ENCODE measurements at regions not wholly inside any gene's neighbourhood (a gene's known extent, or its start where the extent isn't known, plus 50 kb on each side); places are given as distances from the start of the nearest gene placed in this dataset.

GRCh38 chr19:29287061-29287460 is 74.1 kb upstream of the UQCRFS1 start:
- no peaks in the 10 kb centered on the region for H3K79me2 ChIP-seq (ENCODE audit: control insufficient read depth, insufficient read depth, low read length)
- H3K27me3 ChIP-seq (ENCODE audit: control insufficient read depth, extremely low read depth, insufficient read depth, low read length) = no peaks in the 10 kb centered on the region
- H4K20me1 ChIP-seq (ENCODE audit: control insufficient read depth, extremely low read depth, insufficient read depth, low read length) = no peaks in the 10 kb centered on the region
- H3K9me1 ChIP-seq (ENCODE audit: control insufficient read depth, extremely low read depth, insufficient read depth, low read length) = no peaks in the 10 kb centered on the region
- no peak overlapping the region for H3K4me2 ChIP-seq (ENCODE audit: control insufficient read depth, extremely low read depth, insufficient read depth, low read depth, low read length)
- dilution Hi-C loops (cut with MboI; ENCODE audit: extremely low pct_ligation_motif_present, low sequenced_read_pairs) = no loop called here
- H2AFZ ChIP-seq (ENCODE audit: control insufficient read depth, low read length) = no peak overlapping the region
- TF ChIP-seq EZH2 (IDR thresholded peaks at IDR 0.05; ENCODE audit: low read length) (no peak), CTCF (optimal IDR thresholded peaks at IDR 0.05 in 1 of 3, IDR thresholded peaks at IDR 0.05 in 1 of 3, conservative IDR thresholded peaks at IDR 0.05 in 1 of 3; ENCODE audit: extremely low read depth in 1 of 3, insufficient read depth in 2 of 3, low read length in 3 of 3) (no peak)
- FAIRE-seq = no peak
- H3K9me3 ChIP-seq (ENCODE audit: control insufficient read depth, low read depth, low read length) = no peaks in the 10 kb centered on the region
- H3K9ac ChIP-seq (ENCODE audit: control insufficient read depth, extremely low read depth, insufficient read depth, low read length) = no peak overlapping the region
- H3K36me3 ChIP-seq (ENCODE audit: control insufficient read depth in 2 of 2, extremely low read depth in 1 of 2, insufficient read depth in 2 of 2, low read length in 2 of 2) = no peaks in the 10 kb centered on the region
- no peak overlapping the region for H3K27ac ChIP-seq (ENCODE audit: control insufficient read depth, insufficient read depth, low read length)
- no peak overlapping the region for H3K4me3 ChIP-seq (ENCODE audit: control insufficient read depth in 2 of 3, extremely low read depth in 1 of 3, insufficient read depth in 2 of 3, low read depth in 1 of 3, low read length in 3 of 3)
- no peak for DNase-seq (ENCODE audit: low read depth, low spot score)
- no peaks in the 10 kb centered on the region for H3K4me1 ChIP-seq (ENCODE audit: control insufficient read depth, extremely low read depth, insufficient read depth, low read length)

GRCh38 chr19:29288256-29288655 is 75.3 kb upstream of the UQCRFS1 start:
- no peak overlapping the region for H2AFZ ChIP-seq (ENCODE audit: control insufficient read depth, low read length)
- no peaks in the 10 kb centered on the region for H4K20me1 ChIP-seq (ENCODE audit: control insufficient read depth, extremely low read depth, insufficient read depth, low read length)
- H3K9me1 ChIP-seq (ENCODE audit: control insufficient read depth, extremely low read depth, insufficient read depth, low read length) = no peaks in the 10 kb centered on the region
- no peak for FAIRE-seq
- no peak overlapping the region for H3K27ac ChIP-seq (ENCODE audit: control insufficient read depth, insufficient read depth, low read length)
- no peaks in the 10 kb centered on the region for H3K79me2 ChIP-seq (ENCODE audit: control insufficient read depth, insufficient read depth, low read length)
- dilution Hi-C loops (cut with MboI; ENCODE audit: extremely low pct_ligation_motif_present, low sequenced_read_pairs) = no loop called here
- H3K36me3 ChIP-seq (ENCODE audit: control insufficient read depth in 2 of 2, extremely low read depth in 1 of 2, insufficient read depth in 2 of 2, low read length in 2 of 2) = no peaks in the 10 kb centered on the region
- DNase-seq (ENCODE audit: low read depth, low spot score) = no peak
- H3K9me3 ChIP-seq (ENCODE audit: control insufficient read depth, low read depth, low read length) = peaks cover 3% of the 10 kb centered on the region
- H3K9ac ChIP-seq (ENCODE audit: control insufficient read depth, extremely low read depth, insufficient read depth, low read length) = no peak overlapping the region
- H3K4me2 ChIP-seq (ENCODE audit: control insufficient read depth, extremely low read depth, insufficient read depth, low read depth, low read length) = no peak overlapping the region
- no peaks in the 10 kb centered on the region for H3K4me1 ChIP-seq (ENCODE audit: control insufficient read depth, extremely low read depth, insufficient read depth, low read length)
- no peak overlapping the region for H3K4me3 ChIP-seq (ENCODE audit: control insufficient read depth in 2 of 3, extremely low read depth in 1 of 3, insufficient read depth in 2 of 3, low read depth in 1 of 3, low read length in 3 of 3)
- no peaks in the 10 kb centered on the region for H3K27me3 ChIP-seq (ENCODE audit: control insufficient read depth, extremely low read depth, insufficient read depth, low read length)
- TF ChIP-seq CTCF (optimal IDR thresholded peaks at IDR 0.05 in 1 of 3, IDR thresholded peaks at IDR 0.05 in 1 of 3, conservative IDR thresholded peaks at IDR 0.05 in 1 of 3; ENCODE audit: extremely low read depth in 1 of 3, insufficient read depth in 2 of 3, low read length in 3 of 3) (no peak), EZH2 (IDR thresholded peaks at IDR 0.05; ENCODE audit: low read length) (no peak)

Data from keratinocyte (primary cell).